GM23338 (cell line): ENCODE measurements at regions not wholly inside any gene's neighbourhood (a gene's known extent, or its start where the extent isn't known, plus 50 kb on each side); places are given as distances from the start of the nearest gene placed in this dataset.
"Not testable (repeated sequence)": the region's sequence is repeated elsewhere in the genome, so short reads cannot be mapped to it uniquely, and the experiment has no call there.

Experiments used
- ATAC-seq: fragments of 200-7000 bp; cut with Tn5 transposase; 3 replicates; pipeline ENCODE4 v1.9.1; 2020
- DNase-seq: peaks from one replicate; pipeline ENCODE4 v3.0.0-alpha.2; 2015; ENCODE audit warnings: low spot score
- H2AFZ ChIP-seq: fragments of 200-600 bp; sonication (generic); 2 replicates; pipeline ENCODE4 v1.8.0; 2016; ENCODE audit warnings: antibody characterized with exemption, mild to moderate bottlenecking, moderate library complexity
- H3F3A ChIP-seq: fragments of 200-600 bp; sonication (generic); replicated peaks from 2 replicates; pipeline ENCODE4 v1.8.0; 2017; ENCODE audit warnings: antibody characterized with exemption, mixed run types, low read depth
- H3K27ac ChIP-seq: fragments of 200-600 bp; sonication (generic); 2 replicates; pipeline ENCODE4 v1.6.1; 2016; ENCODE audit warnings: low read depth
- H3K27me3 ChIP-seq: fragments of 200-600 bp; sonication (generic); 2 replicates; pipeline ENCODE4 v1.8.0; 2016; ENCODE audit warnings: mild to moderate bottlenecking, mixed run types, moderate library complexity; ENCODE audit not compliant: insufficient read depth
- H3K36me3 ChIP-seq: fragments of 200-600 bp; sonication (generic); 2 replicates; pipeline ENCODE4 v1.8.0; 2016; ENCODE audit warnings: mild to moderate bottlenecking; ENCODE audit not compliant: insufficient read depth
- H3K4me1 ChIP-seq: fragments of 200-600 bp; sonication (generic); 2 replicates; pipeline ENCODE4 v1.8.0; 2016; ENCODE audit warnings: mild to moderate bottlenecking, moderate library complexity; ENCODE audit not compliant: insufficient read depth
- H3K4me2 ChIP-seq: fragments of 200-600 bp; sonication (generic); 2 replicates; pipeline ENCODE4 v1.7.1; 2017; ENCODE audit warnings: mixed run types
- H3K4me3 ChIP-seq: fragments of 200-600 bp; sonication (generic); 2 replicates; pipeline ENCODE4 v1.6.1; 2016; ENCODE audit warnings: mixed run types
- H3K79me2 ChIP-seq: fragments of 200-600 bp; sonication (generic); replicated peaks from 2 replicates; pipeline ENCODE4 v1.8.0; 2017; ENCODE audit warnings: mild to moderate bottlenecking; ENCODE audit not compliant: insufficient read depth
- H3K9me2 ChIP-seq: fragments of 200-600 bp; sonication (generic); 2 replicates; pipeline ENCODE4 v1.8.0; 2017; ENCODE audit not compliant: insufficient read depth
- H4K20me1 ChIP-seq: fragments of 200-600 bp; sonication (generic); replicated peaks from 2 replicates; pipeline ENCODE4 v1.8.0; 2017; ENCODE audit warnings: mild to moderate bottlenecking; ENCODE audit not compliant: insufficient read depth
- H3K27ac Mint-ChIP-seq: 2 replicates; pipeline ENCODE4 v1.8.0; 2020; ENCODE audit warnings: inconsistent platforms, mild to moderate bottlenecking, moderate library complexity, mixed read lengths
- H3K27me3 Mint-ChIP-seq: 3 replicates; pipeline ENCODE4 v1.8.0; 2022; ENCODE audit warnings: low read depth, mild to moderate bottlenecking, moderate library complexity, mixed read lengths, inconsistent platforms; ENCODE audit not compliant: insufficient read depth, poor library complexity
- H3K36me3 Mint-ChIP-seq: 3 replicates; pipeline ENCODE4 v1.8.0; 2021; ENCODE audit warnings: low read depth, mild to moderate bottlenecking, inconsistent platforms, moderate library complexity, mixed read lengths
- H3K4me1 Mint-ChIP-seq: 3 replicates; pipeline ENCODE4 v1.8.0; 2020; ENCODE audit warnings: mild to moderate bottlenecking, inconsistent platforms, mixed read lengths
- H3K4me3 Mint-ChIP-seq: 3 replicates; pipeline ENCODE4 v1.8.0; 2021; ENCODE audit warnings: moderate library complexity, mild to moderate bottlenecking, inconsistent platforms, mixed read lengths
- H3K9me3 Mint-ChIP-seq: 3 replicates; pipeline ENCODE4 v1.8.0; 2020; ENCODE audit warnings: moderate library complexity, mild to moderate bottlenecking, inconsistent platforms, mixed read lengths
- CREB1 ChIP-seq: fragments of 250-450 bp; sonication (Bioruptor Pico); IDR thresholded peaks from 2 replicates; pipeline ENCODE4 v1.5.0; 2020; ENCODE audit warnings: low read depth, mild to moderate bottlenecking, moderate library complexity
- EZH2 ChIP-seq: fragments of 200-600 bp; sonication (generic); IDR thresholded peaks from one replicate; pipeline ENCODE4 v1.8.0; 2017; ENCODE audit warnings: antibody characterized with exemption, mild to moderate bottlenecking, low read depth; ENCODE audit not compliant: unreplicated experiment
- EZH2phosphoT487 ChIP-seq: fragments of 200-600 bp; sonication (generic); IDR thresholded peaks from one replicate; pipeline ENCODE4 v1.8.1; 2018; ENCODE audit warnings: antibody characterized with exemption; ENCODE audit not compliant: unreplicated experiment
- JUNB ChIP-seq: IDR thresholded peaks from one replicate; pipeline ENCODE4 v1.6.1; 2016; ENCODE audit warnings: antibody characterized with exemption; ENCODE audit not compliant: unreplicated experiment
- NANOG ChIP-seq: IDR thresholded peaks from 2 replicates; pipeline ENCODE4 v1.6.1; 2016; ENCODE audit warnings: antibody characterized with exemption, borderline replicate concordance
- POLR2AphosphoS5 ChIP-seq: IDR thresholded peaks from 2 replicates; pipeline ENCODE4 v1.6.1; 2016; ENCODE audit warnings: antibody characterized with exemption, low read depth
- STAT1 ChIP-seq: IDR thresholded peaks from one replicate; pipeline ENCODE4 v1.6.1; 2016; ENCODE audit warnings: antibody characterized with exemption; ENCODE audit not compliant: unreplicated experiment
- ZNF114 ChIP-seq: fragments of 250-450 bp; sonication (Bioruptor Pico); IDR thresholded peaks from 2 replicates; pipeline ENCODE4 v1.5.0; 2020; ENCODE audit warnings: mild to moderate bottlenecking, moderate library complexity
- ZNF331 ChIP-seq: fragments of 250-450 bp; sonication (Bioruptor Pico); IDR thresholded peaks from 2 replicates; pipeline ENCODE4 v1.5.0; 2020; ENCODE audit warnings: low read depth, mild to moderate bottlenecking, moderate library complexity
- TF ChIP-seq, protein P1 (sequence below): IDR thresholded peaks from 2 replicates; pipeline ENCODE4 v1.6.1; 2016; ENCODE audit warnings: antibody characterized with exemption
- TF ChIP-seq, protein P2 (sequence below): fragments of 250-450 bp; sonication (Bioruptor Pico); IDR thresholded peaks from 2 replicates; pipeline ENCODE4 v1.5.0; 2020; ENCODE audit warnings: mild to moderate bottlenecking, moderate library complexity

- no peak overlapping the region for H3K27ac Mint-ChIP-seq
- H3K36me3 Mint-ChIP-seq: no peaks in the 10 kb centered on the region
- no peak overlapping the region for H3K4me3 Mint-ChIP-seq
- TF ChIP-seq EZH2: no peak
- TF ChIP-seq ZNF331: no peak
- TF ChIP-seq NANOG: no peak
- H3K27ac ChIP-seq: no peak overlapping the region
- ATAC-seq (no peak), DNase-seq (no peak)
- H3K9me2 ChIP-seq: no peaks in the 10 kb centered on the region
- H3K4me1 ChIP-seq: peaks cover 11% of the 10 kb centered on the region; the same call in 1 of the 2 replicates
- H2AFZ ChIP-seq: no peak overlapping the region
- H3F3A ChIP-seq: no peaks in the 10 kb centered on the region
- peaks cover 3% of the 10 kb centered on the region for H3K27me3 Mint-ChIP-seq
- H3K27me3 ChIP-seq: no peaks in the 10 kb centered on the region
- no peaks in the 10 kb centered on the region for H3K79me2 ChIP-seq
- H4K20me1 ChIP-seq: no peaks in the 10 kb centered on the region
- peaks cover 10% of the 10 kb centered on the region; the same call in 2 of the 3 replicates for H3K4me1 Mint-ChIP-seq
- peaks cover 15% of the 10 kb centered on the region for H3K9me3 Mint-ChIP-seq
- H3K4me3 ChIP-seq: no peak overlapping the region
- H3K36me3 ChIP-seq: no peaks in the 10 kb centered on the region
- no peak overlapping the region for H3K4me2 ChIP-seq
Measured at GRCh38 chr19:28541029-28541428, 671.9 kb downstream of the UQCRFS1 start.

DNA sequence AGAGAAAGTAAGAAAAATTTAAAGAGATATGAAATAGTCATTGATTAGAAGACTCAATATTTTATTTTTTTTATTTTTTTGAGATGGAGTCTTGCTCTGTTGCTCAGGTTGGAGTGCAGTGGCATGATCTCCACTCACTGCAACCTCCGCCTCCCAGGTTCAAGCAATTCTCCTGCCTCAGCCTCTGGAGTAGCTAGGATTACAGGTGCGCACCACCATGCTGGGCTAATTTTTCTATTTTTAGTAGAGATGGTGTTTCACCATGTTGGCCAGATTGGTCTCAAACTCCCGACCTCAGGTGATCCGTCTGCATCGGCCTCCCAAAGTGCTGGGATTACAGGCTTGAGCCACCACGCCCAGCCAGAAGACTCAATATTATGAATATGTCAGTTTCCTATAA is 672.6 kb downstream of the UQCRFS1 start:
- H3K4me2 ChIP-seq, H3K27ac ChIP-seq, H3K4me3 Mint-ChIP-seq, H4K20me1 ChIP-seq, H3F3A ChIP-seq, ATAC-seq, H3K27ac Mint-ChIP-seq, H3K27me3 ChIP-seq, H2AFZ ChIP-seq, H3K36me3 Mint-ChIP-seq, H3K4me3 ChIP-seq, H3K9me2 ChIP-seq, H3K27me3 Mint-ChIP-seq, H3K36me3 ChIP-seq, H3K79me2 ChIP-seq, DNase-seq: not testable (repeated sequence)
- H3K4me1 ChIP-seq: peaks cover 11% of the 10 kb centered on the region; the same call in 1 of the 2 replicates
- H3K9me3 Mint-ChIP-seq: peaks cover 15% of the 10 kb centered on the region
- H3K4me1 Mint-ChIP-seq: peaks cover 12% of the 10 kb centered on the region; the same call in 2 of the 3 replicates

DNA sequence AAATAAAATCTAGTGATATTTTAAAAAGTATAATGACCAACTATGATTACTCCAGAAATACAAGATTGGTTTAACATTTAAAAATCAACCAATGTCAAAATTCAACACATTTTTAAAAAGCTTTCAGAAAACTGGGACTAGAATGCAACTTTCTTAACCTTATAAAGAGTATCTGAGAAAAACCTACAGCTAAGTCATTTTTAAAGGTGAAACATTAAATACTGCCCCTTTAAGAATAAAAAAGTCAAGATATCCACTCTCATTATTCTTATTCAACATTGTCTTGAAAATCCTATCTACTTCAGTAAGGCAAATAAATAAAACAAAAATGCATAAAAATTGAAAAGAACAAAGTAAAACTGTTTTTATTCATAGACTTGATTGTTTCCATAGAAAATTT is 673.2 kb downstream of the UQCRFS1 start:
- Mint-ChIP-seq H3K4me1 (peaks cover 11% of the 10 kb centered on the region; the same call in 2 of the 3 replicates), H3K27ac (no peak overlapping the region), H3K4me3 (no peak overlapping the region), H3K27me3 (peaks cover 3% of the 10 kb centered on the region), H3K9me3 (peaks cover 15% of the 10 kb centered on the region), H3K36me3 (no peaks in the 10 kb centered on the region)
- Histone ChIP-seq H2AFZ (no peak overlapping the region), H3K9me2 (no peaks in the 10 kb centered on the region), H3K27ac (no peak overlapping the region), H3K27me3 (no peaks in the 10 kb centered on the region), H3K79me2 (no peaks in the 10 kb centered on the region), H3F3A (no peaks in the 10 kb centered on the region), H3K4me1 (peaks cover 7% of the 10 kb centered on the region; the same call in 1 of the 2 replicates), H3K4me3 (no peak overlapping the region), H4K20me1 (no peaks in the 10 kb centered on the region), H3K4me2 (no peak overlapping the region), H3K36me3 (no peaks in the 10 kb centered on the region)
- DNase-seq (no peak), ATAC-seq (no peak)
- TF ChIP-seq JUNB: no peak
- TF ChIP-seq STAT1: no peak
- TF ChIP-seq, protein P1, sequence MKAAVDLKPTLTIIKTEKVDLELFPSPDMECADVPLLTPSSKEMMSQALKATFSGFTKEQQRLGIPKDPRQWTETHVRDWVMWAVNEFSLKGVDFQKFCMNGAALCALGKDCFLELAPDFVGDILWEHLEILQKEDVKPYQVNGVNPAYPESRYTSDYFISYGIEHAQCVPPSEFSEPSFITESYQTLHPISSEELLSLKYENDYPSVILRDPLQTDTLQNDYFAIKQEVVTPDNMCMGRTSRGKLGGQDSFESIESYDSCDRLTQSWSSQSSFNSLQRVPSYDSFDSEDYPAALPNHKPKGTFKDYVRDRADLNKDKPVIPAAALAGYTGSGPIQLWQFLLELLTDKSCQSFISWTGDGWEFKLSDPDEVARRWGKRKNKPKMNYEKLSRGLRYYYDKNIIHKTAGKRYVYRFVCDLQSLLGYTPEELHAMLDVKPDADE: no peak
- no peak for TF ChIP-seq EZH2
- TF ChIP-seq POLR2AphosphoS5: no peak
- no peak for TF ChIP-seq CREB1 (CRISPR knock-in tag)
- TF ChIP-seq, protein P2, sequence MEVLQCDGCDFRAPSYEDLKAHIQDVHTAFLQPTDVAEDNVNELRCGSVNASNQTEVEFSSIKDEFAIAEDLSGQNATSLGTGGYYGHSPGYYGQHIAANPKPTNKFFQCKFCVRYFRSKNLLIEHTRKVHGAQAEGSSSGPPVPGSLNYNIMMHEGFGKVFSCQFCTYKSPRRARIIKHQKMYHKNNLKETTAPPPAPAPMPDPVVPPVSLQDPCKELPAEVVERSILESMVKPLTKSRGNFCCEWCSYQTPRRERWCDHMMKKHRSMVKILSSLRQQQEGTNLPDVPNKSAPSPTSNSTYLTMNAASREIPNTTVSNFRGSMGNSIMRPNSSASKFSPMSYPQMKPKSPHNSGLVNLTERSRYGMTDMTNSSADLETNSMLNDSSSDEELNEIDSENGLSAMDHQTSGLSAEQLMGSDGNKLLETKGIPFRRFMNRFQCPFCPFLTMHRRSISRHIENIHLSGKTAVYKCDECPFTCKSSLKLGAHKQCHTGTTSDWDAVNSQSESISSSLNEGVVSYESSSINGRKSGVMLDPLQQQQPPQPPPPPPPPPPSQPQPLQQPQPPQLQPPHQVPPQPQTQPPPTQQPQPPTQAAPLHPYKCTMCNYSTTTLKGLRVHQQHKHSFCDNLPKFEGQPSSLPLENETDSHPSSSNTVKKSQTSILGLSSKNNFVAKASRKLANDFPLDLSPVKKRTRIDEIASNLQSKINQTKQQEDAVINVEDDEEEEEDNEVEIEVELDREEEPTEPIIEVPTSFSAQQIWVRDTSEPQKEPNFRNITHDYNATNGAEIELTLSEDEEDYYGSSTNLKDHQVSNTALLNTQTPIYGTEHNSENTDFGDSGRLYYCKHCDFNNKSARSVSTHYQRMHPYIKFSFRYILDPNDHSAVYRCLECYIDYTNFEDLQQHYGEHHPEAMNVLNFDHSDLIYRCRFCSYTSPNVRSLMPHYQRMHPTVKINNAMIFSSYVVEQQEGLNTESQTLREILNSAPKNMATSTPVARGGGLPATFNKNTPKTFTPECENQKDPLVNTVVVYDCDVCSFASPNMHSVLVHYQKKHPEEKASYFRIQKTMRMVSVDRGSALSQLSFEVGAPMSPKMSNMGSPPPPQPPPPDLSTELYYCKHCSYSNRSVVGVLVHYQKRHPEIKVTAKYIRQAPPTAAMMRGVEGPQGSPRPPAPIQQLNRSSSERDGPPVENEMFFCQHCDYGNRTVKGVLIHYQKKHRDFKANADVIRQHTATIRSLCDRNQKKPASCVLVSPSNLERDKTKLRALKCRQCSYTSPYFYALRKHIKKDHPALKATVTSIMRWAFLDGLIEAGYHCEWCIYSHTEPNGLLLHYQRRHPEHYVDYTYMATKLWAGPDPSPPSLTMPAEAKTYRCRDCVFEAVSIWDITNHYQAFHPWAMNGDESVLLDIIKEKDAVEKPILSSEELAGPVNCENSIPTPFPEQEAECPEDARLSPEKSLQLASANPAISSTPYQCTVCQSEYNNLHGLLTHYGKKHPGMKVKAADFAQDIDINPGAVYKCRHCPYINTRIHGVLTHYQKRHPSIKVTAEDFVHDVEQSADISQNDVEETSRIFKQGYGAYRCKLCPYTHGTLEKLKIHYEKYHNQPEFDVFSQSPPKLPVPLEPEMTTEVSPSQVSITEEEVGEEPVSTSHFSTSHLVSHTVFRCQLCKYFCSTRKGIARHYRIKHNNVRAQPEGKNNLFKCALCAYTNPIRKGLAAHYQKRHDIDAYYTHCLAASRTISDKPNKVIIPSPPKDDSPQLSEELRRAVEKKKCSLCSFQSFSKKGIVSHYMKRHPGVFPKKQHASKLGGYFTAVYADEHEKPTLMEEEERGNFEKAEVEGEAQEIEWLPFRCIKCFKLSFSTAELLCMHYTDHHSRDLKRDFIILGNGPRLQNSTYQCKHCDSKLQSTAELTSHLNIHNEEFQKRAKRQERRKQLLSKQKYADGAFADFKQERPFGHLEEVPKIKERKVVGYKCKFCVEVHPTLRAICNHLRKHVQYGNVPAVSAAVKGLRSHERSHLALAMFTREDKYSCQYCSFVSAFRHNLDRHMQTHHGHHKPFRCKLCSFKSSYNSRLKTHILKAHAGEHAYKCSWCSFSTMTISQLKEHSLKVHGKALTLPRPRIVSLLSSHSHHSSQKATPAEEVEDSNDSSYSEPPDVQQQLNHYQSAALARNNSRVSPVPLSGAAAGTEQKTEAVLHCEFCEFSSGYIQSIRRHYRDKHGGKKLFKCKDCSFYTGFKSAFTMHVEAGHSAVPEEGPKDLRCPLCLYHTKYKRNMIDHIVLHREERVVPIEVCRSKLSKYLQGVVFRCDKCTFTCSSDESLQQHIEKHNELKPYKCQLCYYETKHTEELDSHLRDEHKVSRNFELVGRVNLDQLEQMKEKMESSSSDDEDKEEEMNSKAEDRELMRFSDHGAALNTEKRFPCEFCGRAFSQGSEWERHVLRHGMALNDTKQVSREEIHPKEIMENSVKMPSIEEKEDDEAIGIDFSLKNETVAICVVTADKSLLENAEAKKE (CRISPR knock-in tag): no peak
- no peak for TF ChIP-seq EZH2phosphoT487
- TF ChIP-seq ZNF114 (CRISPR knock-in tag): no peak
